OCI-LY1 (cell line): ENCODE measurements at regions not wholly inside any gene's neighbourhood (a gene's known extent, or its start where the extent isn't known, plus 50 kb on each side); places are given as distances from the start of the nearest gene placed in this dataset.

Experiments
- H2AFZ ChIP-seq: fragments of 200-600 bp; sonication (generic), shearing (Covaris generic); 2 replicates; pipeline ENCODE4 v1.6.0; 2014; ENCODE audit warnings: antibody characterized with exemption, mild to moderate bottlenecking, low read length
- H3F3A ChIP-seq: fragments of 200-600 bp; sonication (generic), shearing (Covaris generic); 2 replicates; pipeline ENCODE4 v1.6.0; 2014; ENCODE audit warnings: mild to moderate bottlenecking, antibody characterized with exemption, low read length, moderate library complexity; ENCODE audit not compliant: insufficient read depth
- H3K27ac ChIP-seq: fragments of 200-600 bp; sonication (generic); 2 replicates; pipeline ENCODE4 v1.5.1; 2014; ENCODE audit warnings: low read length, mixed run types, mild to moderate bottlenecking, low read depth; ENCODE audit not compliant: poor library complexity, severe bottlenecking
- H3K27me3 ChIP-seq: fragments of 200-600 bp; sonication (generic); 2 replicates; pipeline ENCODE4 v1.6.0; 2014; ENCODE audit warnings: antibody characterized with exemption, mild to moderate bottlenecking, low read length, moderate library complexity; ENCODE audit not compliant: insufficient read depth
- H3K36me3 ChIP-seq: fragments of 200-600 bp; sonication (generic); 2 replicates; pipeline ENCODE4 v1.6.1; 2014; ENCODE audit warnings: mild to moderate bottlenecking, antibody characterized with exemption, low read length, moderate library complexity, mixed read lengths; ENCODE audit not compliant: insufficient read depth
- H3K4me1 ChIP-seq: fragments of 200-600 bp; sonication (generic); 2 replicates; pipeline ENCODE4 v1.5.1; 2014; ENCODE audit warnings: mild to moderate bottlenecking, low read length, moderate library complexity; ENCODE audit not compliant: insufficient read depth, severe bottlenecking
- H3K4me2 ChIP-seq: fragments of 200-600 bp; sonication (generic), shearing (Covaris generic); 2 replicates; pipeline ENCODE4 v1.6.1; 2014; ENCODE audit warnings: low read length
- H3K4me3 ChIP-seq: fragments of 200-600 bp; sonication (generic); 2 replicates; pipeline ENCODE4 v1.5.1; 2014; ENCODE audit warnings: low read length, low read depth, mild to moderate bottlenecking, mixed read lengths; ENCODE audit not compliant: poor library complexity, severe bottlenecking
- H3K79me2 ChIP-seq: fragments of 200-600 bp; shearing (Covaris generic); 2 replicates; pipeline ENCODE4 v1.6.1; 2016; ENCODE audit warnings: mixed run types, low read length, mixed read lengths; ENCODE audit not compliant: insufficient read depth
- H3K9ac ChIP-seq: fragments of 200-600 bp; sonication (generic), shearing (Covaris generic); 2 replicates; pipeline ENCODE4 v1.6.1; 2014; ENCODE audit warnings: mild to moderate bottlenecking, low read length, mixed read lengths
- H3K9me2 ChIP-seq: fragments of 200-600 bp; sonication (generic), shearing (Covaris generic); 2 replicates; pipeline ENCODE4 v1.6.1; 2014; ENCODE audit warnings: low read depth, mild to moderate bottlenecking, low read length, mixed read lengths
- H3K9me3 ChIP-seq: fragments of 200-600 bp; shearing (Covaris generic); 2 replicates; pipeline ENCODE4 v1.6.1; 2014; ENCODE audit warnings: low read length, mixed read lengths
- H4K20me1 ChIP-seq: fragments of 200-600 bp; sonication (generic), shearing (Covaris generic); 2 replicates; pipeline ENCODE4 v1.6.0; 2016; ENCODE audit warnings: mild to moderate bottlenecking, low read length; ENCODE audit not compliant: insufficient read depth
- EZH2 ChIP-seq: fragments of 200-600 bp; sonication (generic), shearing (Covaris generic); IDR thresholded peaks from 2 replicates; pipeline ENCODE4 v1.8.0; 2017; ENCODE audit warnings: borderline replicate concordance, mixed run types, mild to moderate bottlenecking, antibody characterized with exemption, low read length, moderate library complexity, mixed read lengths
- TF ChIP-seq, protein P1 (sequence below): fragments of 200-600 bp; sonication (generic), shearing (Covaris generic); IDR thresholded peaks from 2 replicates; pipeline ENCODE4 v1.5.1; 2017; ENCODE audit warnings: mild to moderate bottlenecking, antibody characterized with exemption, low read length, moderate library complexity, mixed read lengths

DNA sequence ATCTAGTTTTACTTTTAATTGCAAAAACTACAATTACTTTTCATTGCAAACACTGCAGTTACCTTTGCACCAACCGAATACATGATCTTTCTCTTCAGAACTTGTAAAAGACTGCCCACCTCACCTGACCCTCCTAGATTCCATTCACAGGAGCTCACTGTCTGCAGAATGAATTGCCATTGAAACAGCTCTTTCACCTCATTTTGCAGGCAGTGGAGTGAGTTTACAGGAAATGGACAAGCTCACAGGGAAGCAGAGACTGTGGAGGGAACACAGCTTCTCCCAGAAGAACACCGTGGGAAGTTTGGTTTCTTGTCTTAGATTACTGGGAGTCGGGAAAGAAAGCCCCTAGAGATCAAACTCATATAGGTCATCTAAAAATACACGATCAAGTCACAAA, 439.7 kb upstream of the RBFOX1 start:
- Histone ChIP-seq H3K9me2 (no peaks in the 10 kb centered on the region), H3K79me2 (no peaks in the 10 kb centered on the region), H3K36me3 (no peaks in the 10 kb centered on the region), H3K4me1 (no peaks in the 10 kb centered on the region), H3K4me3 (no peak overlapping the region), H3F3A (no peaks in the 10 kb centered on the region), H3K9me3 (no peaks in the 10 kb centered on the region), H3K27ac (no peak overlapping the region), H2AFZ (no peak overlapping the region), H4K20me1 (no peaks in the 10 kb centered on the region), H3K4me2 (no peak overlapping the region), H3K9ac (no peak overlapping the region), H3K27me3 (no peaks in the 10 kb centered on the region)
- TF ChIP-seq EZH2 = no peak
- TF ChIP-seq, protein P1, sequence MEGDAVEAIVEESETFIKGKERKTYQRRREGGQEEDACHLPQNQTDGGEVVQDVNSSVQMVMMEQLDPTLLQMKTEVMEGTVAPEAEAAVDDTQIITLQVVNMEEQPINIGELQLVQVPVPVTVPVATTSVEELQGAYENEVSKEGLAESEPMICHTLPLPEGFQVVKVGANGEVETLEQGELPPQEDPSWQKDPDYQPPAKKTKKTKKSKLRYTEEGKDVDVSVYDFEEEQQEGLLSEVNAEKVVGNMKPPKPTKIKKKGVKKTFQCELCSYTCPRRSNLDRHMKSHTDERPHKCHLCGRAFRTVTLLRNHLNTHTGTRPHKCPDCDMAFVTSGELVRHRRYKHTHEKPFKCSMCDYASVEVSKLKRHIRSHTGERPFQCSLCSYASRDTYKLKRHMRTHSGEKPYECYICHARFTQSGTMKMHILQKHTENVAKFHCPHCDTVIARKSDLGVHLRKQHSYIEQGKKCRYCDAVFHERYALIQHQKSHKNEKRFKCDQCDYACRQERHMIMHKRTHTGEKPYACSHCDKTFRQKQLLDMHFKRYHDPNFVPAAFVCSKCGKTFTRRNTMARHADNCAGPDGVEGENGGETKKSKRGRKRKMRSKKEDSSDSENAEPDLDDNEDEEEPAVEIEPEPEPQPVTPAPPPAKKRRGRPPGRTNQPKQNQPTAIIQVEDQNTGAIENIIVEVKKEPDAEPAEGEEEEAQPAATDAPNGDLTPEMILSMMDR = no peak

DNA sequence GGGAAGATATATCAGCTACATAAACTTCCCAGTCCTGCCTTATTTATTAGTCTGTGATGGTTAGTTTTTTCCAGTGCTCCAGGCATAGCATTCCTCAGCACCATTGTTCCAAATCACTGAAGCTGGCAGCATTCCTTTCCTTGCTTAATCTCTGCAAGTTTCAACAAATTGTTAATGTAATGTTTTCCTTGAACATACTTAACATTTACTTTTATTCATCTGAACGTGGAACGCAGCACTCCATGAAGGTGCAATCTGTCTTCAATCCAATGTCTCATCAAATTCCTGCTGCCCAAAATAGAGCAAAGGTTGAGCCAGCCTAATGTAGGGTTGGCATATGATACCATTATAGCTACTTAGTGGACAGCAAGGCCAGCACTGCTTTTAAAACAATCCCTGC, 441.1 kb upstream of the RBFOX1 start:
- Histone ChIP-seq H3K27me3 (no peaks in the 10 kb centered on the region), H3K9me2 (no peaks in the 10 kb centered on the region), H3K79me2 (no peaks in the 10 kb centered on the region), H3K4me3 (no peak overlapping the region), H2AFZ (no peak overlapping the region), H3K36me3 (no peaks in the 10 kb centered on the region), H3K9ac (no peak overlapping the region), H3K27ac (no peak overlapping the region), H3K9me3 (no peaks in the 10 kb centered on the region), H4K20me1 (no peaks in the 10 kb centered on the region), H3K4me2 (no peak overlapping the region), H3F3A (no peaks in the 10 kb centered on the region), H3K4me1 (no peaks in the 10 kb centered on the region)
- TF ChIP-seq EZH2 = no peak
- TF ChIP-seq, protein P1 = no peak

- Histone ChIP-seq H3K79me2 (no peaks in the 10 kb centered on the region), H3K36me3 (no peaks in the 10 kb centered on the region), H3F3A (no peaks in the 10 kb centered on the region), H3K9me2 (no peaks in the 10 kb centered on the region), H3K4me3 (no peak overlapping the region), H3K9me3 (no peaks in the 10 kb centered on the region), H4K20me1 (no peaks in the 10 kb centered on the region), H3K27ac (no peak overlapping the region), H3K27me3 (no peaks in the 10 kb centered on the region), H2AFZ (no peak overlapping the region), H3K9ac (no peak overlapping the region), H3K4me1 (no peaks in the 10 kb centered on the region), H3K4me2 (no peak overlapping the region)
- TF ChIP-seq, protein P1 = no peak
- no peak for TF ChIP-seq EZH2
Observed at GRCh38 chr16:6888531-6888930, 444.1 kb upstream of the RBFOX1 start.
